HG03045 (cell line): ENCODE measurements at regions not wholly inside any gene's neighbourhood (a gene's known extent, or its start where the extent isn't known, plus 50 kb on each side); places are given as distances from the start of the nearest gene placed in this dataset.
"Not testable (repeated sequence)": the region's sequence is repeated elsewhere in the genome, so short reads cannot be mapped to it uniquely, and the experiment has no call there.

ENCODE experiments used
- ATAC-seq: cut with Tn5 transposase; IDR thresholded peaks from one replicate; pipeline ENCODE4 v1.9.1; 2021; ENCODE audit warnings: mild to moderate bottlenecking, moderate library complexity; ENCODE audit not compliant: unreplicated experiment

DNA sequence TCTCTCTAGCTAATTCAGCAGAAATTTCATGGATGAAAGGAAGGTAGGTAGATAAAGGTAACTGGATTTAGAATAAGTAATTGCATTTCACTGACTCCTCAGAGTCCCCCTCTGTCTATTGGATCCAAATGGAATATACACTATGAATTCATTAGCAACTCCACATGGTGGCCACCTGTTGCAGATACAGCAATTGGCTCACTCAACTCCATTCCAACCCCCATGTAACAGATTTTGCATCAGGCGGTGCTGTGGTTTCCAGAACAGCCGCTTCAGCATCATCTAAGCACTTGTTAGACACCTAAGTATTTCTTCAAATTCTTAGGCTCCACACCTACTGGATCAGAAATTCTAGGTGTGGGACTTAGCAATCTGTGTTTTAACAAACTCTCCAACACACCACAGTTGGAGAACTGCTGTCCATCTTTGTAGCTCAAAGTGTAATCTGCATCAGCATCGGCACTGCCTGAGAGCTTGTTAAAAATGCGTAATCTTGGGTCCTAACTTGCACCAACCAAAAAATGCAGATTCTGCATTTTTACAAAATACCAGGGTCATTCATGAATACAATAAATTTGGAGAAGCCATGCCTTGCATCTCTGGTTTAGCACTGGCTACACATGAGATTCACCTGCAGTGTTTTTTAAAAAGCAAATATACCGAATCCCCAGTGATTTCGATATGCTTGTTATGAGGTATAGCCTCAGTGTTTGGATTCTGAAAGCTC is 413.8 kb upstream of the CD180 start:
- ATAC-seq, result no peak

DNA sequence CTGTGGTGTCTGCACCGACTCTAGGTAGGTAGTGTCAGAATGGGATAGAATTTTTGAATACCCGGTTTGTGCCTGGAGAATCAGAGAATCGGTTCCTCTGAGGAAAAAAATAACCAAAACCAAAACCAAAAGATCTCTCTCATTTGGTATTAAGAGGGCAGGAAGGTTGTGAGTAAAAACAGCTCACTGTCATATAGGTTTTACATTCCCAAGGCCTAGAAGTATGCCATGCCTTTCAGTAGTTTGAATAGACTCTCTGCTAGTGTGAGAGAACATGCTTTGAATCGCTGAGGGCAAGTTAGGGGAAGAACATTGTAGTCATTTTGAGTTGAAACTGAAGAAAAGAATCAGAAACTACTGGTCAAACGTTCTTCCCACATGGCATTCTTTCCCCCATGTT is 411.4 kb upstream of the CD180 start:
- ATAC-seq, result no peak

DNA sequence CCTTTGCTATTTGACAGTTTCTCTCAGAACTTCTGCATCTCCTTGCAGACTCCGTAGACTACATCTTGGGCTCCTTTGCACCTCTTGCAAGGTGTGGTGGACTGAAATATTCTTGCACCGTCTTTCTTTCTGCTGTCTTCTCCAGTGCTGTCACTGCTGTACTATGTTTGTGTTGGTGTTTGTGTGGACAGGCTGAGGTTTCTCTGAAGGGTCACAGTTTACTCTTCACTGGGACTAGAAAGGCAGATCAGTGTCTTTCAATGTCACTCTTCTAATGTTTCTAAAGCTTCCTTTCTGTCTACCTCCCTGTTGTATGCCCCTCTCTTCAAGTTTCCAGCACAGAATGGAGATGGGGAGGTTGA is 410.0 kb upstream of the CD180 start:
- no peak for ATAC-seq

DNA sequence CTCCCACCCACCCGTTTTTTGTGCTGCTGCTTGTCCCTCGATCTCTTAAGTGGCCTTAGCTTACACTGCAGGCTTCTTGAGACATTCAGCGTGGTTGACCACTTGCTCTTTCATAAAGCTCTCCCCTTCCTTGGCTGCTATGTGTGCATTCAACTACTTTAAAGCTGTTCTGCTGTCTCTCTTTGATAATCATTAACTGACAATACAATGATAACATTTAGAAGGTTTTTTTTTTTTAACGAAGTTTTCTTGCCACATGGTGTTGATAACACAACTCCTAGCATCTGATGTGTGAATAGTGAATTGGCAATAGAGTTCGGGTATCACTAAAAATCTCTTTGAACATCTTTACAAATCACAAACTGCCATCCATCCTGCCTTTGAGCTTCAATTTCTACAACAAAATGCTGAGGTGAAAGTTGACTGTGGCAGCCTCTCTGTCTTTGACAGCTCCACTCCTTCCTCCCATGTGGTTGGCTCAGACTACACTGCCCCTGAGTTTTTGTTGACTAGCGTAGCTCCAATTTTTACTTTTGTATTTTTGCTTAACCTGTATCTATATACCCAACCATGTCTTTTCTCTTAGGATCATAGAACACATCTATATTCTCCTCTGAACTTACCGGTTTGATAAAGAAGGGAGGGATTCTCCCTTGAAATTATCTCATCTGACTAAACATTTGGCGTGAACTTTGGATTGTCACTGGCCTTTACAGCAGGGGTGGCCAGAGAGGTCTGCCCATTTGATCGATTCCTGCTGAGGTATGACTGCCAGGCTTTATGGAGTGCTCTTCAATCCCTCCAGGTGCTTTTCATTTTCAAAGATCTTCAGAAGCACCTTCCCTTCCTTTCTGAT is 409.4 kb upstream of the CD180 start:
- no peak for ATAC-seq

DNA sequence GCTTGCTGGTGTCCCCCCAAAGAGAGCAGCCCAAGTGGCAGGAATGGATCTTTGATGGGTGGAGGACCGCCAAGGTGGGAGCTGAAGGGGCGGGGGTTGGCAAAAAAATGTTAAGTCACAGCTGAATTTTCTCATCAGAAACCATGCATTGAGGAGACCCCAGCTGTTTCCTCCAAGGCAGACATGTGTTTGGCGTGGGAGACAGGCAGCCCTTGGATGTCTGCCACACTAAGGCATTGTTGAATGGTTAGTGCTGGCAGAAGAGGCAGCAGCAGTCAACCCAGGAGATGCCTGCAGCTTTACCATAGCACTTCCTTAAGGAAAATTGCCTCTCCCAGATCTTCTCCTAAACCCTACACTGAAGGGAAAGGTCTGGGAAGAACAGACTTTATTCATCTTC is 394.9 kb upstream of the CD180 start:
- ATAC-seq, result no peak

DNA sequence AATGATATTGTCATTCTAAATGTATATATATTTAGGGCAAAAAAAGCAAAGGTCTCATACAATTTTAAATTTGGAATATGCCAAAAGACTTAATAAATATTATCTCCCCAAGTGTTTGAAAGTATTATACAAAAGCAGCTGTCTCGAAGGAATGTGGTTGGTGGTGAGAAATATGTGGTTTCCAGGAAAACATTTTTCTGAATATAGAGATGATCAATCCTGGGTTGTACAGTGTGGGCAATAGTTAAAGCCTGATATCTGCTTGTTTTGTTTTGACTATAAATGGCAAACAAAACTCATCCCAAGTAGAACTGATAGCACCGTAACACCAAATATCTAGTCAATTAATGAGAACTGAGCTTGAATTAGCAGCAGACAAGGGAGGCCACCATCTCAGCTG is 391.8 kb upstream of the CD180 start:
- no peak for ATAC-seq

DNA sequence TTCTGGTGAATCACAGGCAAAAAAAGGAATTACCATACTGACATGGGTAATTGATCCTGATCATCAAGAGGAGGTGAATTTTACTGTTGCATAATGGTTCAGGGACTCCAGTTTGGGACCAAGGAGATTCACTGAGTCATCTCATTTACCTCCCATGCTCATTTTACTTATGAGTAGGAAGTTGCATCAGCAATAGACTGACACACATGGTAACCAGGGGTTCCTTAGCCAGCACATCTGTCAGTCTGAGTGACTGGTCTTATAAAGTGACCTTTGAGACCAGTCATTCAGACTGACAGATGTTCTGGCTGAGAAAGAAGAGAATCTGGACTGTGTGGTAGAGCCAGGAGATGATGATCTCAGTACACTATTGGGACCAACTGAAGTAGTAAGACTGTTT is 384.6 kb upstream of the CD180 start:
- ATAC-seq, result no peak

DNA sequence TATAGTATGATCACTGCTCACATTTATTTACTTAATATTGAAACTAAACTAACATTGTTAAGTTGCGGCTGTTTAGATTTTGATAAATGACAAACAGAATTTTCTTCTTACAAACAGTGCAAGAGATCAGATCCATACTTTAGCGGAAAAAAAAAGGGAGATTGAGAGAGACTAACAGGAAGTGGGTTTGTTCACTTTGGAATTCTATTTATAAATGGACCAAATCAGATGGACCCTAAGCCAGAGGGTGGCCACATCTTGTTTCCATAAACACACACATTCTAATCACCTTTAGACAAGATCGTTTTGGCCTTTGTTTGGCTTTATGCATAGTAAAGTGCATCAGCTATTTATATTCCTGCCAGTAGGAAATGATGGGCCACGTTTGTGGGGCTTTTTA is 381.4 kb upstream of the CD180 start:
- ATAC-seq, result no peak

DNA sequence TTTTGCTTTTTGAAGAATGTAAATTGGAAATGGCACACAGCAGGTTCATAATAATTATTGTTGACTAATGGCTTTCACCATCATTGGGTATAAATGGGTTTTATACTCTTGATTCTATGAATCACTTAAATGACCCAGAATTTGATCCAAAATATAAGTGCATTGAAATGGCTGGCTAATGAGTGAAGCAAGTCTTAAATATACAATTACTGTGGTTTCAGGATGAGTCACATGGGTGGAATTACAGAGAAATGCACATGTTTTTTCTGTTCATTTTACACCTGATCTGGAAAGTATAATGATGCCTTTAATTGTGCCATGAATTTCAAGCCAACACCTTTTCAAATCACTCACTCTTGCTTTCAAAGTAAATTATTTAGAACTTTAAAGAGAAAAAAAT is 380.8 kb upstream of the CD180 start:
- no peak for ATAC-seq

DNA sequence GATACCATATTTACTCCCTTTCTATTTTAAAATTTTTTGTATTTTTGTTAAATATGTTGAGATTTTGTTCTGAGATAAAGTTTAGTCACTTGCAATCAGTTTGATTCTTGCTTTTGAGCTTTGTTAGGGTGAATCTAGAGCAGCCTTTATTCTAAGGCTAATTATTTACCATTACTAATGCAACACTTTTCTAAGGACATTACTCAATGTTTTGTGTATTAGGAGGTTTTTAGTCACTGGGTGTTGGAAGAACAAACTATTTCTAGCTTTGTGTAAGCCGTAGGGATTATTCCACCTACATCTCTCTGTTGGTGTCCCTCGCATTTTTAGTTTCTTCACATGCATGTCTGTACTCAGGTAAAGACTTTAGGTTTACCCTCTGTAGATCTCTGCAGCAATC is 379.5 kb upstream of the CD180 start:
- no peak for ATAC-seq

DNA sequence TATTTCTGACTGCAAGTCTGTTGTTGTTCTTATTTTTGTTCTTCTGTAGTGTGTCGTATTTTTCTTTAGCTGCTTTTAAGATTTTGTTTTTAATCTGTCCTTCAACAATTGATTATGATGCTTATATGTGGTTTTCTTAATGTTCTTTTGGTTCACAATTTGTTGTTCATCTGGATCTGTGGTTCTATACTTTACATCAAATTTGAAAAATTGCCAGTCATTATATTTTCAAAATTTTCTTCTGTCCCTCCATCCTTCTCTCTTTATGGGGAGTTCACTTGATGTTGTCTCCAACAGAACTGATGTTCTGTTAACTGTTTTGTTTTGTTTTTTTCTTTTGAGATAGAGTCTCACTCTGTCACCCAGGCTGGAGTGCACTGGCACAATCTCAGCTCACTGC is 378.5 kb upstream of the CD180 start:
- no peak for ATAC-seq

DNA sequence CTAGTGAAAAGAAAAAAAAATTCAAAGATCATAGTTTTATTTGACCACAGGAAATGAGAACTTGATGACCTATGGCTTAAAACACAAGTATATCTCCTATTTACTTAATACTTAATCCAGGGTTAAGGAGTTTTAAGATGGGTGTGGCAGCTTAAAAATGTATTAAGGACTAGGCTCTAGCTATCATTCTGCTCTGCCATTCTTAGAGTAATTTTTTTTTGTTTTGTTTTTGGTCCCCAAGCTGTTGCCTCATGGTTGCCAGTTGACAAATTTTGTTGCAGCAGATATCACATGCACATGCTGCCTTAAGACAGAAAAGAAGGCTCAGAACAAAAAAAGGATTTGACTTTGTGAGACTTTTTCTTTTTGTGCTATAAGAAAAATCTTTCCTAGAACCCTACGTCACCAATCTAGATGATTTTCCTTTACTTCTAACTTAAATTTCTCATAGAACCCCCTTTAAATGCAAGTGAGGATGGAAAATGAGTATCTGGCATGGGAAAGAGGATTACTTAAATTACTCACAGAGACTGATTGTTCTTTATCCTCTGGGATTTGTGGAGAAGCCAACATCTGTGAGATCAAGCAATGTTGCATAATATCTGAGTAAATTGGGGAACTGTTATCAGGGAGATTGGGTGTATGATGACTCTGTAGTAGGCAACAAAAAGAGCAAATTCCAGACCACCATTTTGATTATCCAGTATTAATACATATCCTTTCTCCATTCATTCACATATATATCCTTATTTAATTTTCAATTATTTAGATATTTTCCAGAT is 364.7 kb upstream of the CD180 start:
- no peak for ATAC-seq

DNA sequence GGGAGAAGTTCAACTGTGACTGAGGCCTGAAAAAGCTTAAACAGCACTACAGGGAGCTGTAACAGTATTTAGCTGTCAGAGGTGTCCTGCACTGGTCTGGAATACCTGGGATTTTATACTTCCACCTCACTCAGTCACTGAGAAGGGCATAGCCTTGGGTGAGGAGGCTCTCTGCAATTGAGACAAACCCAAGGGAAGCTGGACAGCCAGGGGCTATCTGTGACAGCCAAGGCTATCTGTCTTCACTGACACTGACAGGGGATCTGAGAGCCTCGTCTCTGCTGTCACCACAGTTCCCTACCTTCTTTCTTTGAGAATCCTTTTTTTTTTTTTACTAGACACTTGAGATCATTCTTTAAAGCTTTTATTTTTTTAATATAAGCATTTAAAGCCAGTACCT is 356.2 kb upstream of the CD180 start:
- ATAC-seq, result no peak

DNA sequence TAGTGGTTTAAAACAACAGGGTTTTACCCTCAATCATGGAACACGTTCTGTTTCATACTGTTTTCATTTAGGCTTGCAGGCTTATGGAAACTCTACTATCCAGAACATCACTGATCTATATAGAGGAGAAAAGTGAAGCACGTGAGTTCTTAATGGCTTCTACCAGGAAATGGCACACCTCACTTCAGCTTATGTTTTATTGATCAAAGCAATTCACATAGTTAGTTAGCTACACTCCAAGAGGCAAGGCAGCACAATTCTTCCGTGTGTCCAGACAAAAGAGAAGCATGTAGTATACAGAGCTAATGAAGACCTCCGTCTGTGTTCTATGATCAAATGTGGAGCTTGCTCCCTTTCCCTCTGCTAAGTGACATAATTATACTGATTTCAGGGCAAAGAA is 353.3 kb upstream of the CD180 start:
- ATAC-seq, result no peak

DNA sequence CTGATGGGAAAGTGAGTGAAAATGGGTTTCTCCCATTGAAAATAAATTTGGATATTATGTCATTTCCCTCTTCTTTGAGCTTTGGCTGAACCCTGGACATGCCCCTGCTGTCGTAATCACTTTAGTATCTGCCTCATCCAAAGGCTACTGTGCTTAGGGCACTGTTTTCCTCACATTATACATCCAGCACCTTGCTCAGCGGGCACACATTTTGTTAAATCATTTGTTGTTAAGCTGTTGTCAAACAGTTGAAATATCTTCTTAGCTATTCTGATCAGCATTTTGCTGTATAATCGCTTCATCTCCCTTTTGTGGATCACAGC is 352.7 kb upstream of the CD180 start:
- no peak for ATAC-seq

DNA sequence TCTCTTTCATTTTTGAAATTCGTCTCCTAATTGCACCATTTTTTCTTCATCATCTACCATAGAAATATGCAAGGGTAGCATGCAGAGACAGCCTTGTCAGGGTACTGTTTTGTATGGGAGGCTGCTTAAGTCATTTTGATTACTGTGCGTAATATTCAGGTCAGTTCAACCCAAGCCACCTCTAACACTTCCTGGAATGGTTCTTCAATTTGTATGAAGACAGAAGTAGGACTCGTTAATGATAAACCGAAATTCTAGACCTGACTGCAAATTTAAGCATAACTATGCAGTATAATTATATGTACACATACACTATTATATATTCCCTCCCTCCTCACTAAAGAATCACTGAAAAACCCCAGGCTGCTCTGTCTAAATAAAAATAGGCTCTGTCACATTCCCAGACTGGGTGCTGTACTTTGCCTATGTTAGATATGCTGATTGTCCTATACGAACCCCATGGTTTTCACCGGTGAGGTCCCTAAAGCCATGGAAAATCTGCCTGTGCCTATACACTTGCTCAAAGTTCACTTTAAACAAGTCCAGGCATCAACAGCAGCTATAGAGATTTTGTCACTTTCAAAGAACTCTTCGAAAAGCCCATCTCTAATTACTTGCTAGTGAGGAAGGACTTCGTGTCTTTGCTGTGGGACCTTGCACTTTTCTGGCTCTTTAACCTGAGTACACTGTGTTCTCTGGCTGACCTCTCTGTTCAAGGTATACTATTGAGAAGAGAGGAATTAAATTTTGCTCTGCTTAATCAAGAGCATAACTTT is 352.1 kb upstream of the CD180 start:
- no peak for ATAC-seq

DNA sequence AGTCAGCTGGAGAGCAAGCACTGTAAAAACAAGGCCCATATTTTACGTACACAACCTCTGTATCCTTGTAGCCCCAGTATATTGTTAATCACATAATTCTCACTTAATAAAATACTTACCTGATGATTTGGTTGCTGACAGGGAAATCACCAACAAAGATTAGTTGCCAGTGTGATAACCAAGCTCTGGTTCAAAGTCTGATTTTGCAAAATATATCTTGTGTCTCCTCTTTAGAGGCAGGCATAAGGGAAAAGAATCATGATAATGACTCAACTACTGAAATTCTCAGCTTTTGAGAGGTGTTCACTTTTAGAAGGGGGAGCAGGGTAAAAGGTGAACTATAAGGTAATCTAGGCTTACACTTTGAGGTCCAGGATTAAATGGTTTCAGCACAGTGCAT is 351.1 kb upstream of the CD180 start:
- ATAC-seq, result no peak

DNA sequence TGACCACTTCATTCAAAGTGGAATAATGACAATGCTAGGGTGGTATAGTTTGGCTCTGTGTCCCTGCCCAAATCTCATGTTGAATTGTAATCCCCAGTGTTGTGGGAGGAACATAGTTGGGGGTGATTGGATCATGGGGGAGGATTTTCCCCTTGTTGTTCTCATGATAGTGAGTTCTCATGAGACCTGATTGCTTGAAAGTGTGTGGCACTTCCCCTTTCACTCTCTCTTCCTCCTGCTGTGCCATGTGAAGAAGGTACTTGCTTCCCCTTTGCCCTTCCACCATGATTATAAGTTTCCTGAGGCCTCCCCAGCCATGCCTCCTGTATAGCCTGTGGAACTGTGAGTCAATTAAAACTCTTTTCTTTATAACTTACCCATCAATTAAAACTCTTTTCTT is 348.3 kb upstream of the CD180 start:
- not testable (repeated sequence) for ATAC-seq

DNA sequence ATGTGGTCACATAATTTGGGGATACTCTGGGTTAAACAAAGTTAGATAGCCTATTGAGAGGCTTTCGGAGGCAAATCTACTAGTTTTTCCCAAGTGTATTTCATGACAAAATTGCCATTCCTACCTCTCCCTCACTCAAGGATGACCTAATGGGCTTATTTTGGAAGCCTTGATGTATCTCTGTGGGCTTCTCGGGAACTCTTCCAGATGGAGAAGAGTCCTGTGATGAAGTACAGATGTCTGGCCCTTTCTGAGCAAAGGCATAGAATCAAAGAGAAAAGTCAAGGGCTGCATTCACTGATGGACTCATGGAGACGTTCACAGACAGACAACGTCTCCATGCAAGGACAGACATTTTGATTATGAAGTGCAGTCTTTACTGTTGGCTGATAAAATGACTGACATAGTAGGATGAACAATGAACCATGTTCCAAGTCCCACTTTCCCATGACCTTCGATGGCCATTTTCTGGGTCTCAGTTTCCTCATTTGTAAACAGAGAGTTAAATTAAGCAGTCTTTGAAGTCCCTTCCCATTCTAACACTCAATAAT is 347.2 kb upstream of the CD180 start:
- no peak for ATAC-seq

DNA sequence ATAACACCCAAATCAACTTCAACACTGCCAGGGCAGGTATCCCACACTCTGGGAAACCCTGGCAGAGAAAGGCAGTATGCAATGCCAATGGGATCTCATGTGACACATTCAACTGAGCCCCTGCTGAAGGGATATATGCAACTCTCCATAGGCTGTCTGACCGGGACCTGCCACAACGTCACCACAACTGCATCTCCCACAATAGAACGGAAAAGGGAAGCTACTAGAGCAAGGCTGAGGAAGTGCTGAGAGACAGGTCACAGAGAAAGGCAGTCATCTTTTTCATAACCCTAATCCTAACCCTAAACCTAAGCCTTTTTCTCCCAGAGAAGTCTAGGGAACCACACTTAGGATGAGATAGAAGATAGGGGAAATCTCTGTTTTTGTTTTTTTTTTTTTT is 345.9 kb upstream of the CD180 start:
- ATAC-seq, result no peak

DNA sequence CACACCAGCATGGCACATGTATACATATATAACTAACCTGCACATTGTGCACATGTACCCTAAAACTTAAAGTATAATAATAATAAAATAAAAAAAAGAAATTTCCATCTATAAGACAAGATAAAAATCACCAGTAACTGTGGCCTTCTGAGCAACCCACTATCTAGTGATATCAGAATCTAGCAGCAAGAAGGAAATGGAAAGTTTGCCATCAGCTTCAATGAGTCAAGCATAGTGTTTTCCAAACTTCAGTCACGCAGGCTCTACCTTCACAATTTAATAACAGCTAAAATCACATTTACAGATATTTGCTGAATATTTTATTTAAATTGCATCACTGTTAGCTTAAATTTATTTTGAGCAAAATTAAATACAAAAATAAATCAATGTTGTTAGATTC is 345.3 kb upstream of the CD180 start:
- no peak for ATAC-seq
